ENCODE measurements at regions not wholly inside any gene's neighbourhood (a gene's known extent, or its start where the extent isn't known, plus 50 kb on each side); places are given as distances from the start of the nearest gene placed in this dataset.

DNA sequence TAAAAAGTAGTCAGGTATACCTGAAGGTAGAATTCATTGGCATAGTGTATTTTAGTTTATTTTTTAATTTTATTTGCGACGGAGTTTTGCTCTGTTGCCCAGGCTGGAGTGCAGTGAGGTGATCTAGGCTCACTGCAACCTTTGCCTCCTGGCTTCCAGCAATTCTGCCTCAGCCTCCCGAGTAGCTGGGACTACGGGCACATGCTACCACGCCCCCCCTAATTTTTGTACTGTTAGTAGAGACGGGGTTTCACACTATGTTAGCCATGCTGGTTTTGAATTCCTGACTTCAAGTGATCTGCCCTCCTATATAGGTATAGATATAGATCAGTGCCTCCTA lies 102.8 kb upstream of the PRSS16 start:
- no peak for TF ChIP-seq CTCF (IDR thresholded peaks at IDR 0.05)
- TF ChIP-seq POLR2A (IDR thresholded peaks at IDR 0.05), result no peak

Data from uterus (tissue), 2 donors.